H9 (cell line): ENCODE measurements at regions not wholly inside any gene's neighbourhood (a gene's known extent, or its start where the extent isn't known, plus 50 kb on each side); places are given as distances from the start of the nearest gene placed in this dataset.

ENCODE experiments used
- DNase-seq: peaks from one replicate; pipeline ENCODE4 v3.0.0-alpha.2; 2017
- H2AFZ ChIP-seq: one replicate; pipeline ENCODE4 v1.6.1; 2013; ENCODE audit warnings: mild to moderate bottlenecking, low read length, control low read depth, moderate library complexity
- H2AK5ac ChIP-seq: 2 replicates; pipeline ENCODE4 v1.6.1; 2013; ENCODE audit warnings: low read length, control low read depth, mixed read lengths; ENCODE audit not compliant: insufficient read length
- H2BK120ac ChIP-seq: one replicate; pipeline ENCODE4 v1.6.1; 2013; ENCODE audit warnings: low read depth, mild to moderate bottlenecking, low read length, control low read depth, inconsistent platforms; ENCODE audit not compliant: poor library complexity, severe bottlenecking
- H2BK12ac ChIP-seq: 2 replicates; pipeline ENCODE4 v1.6.1; 2013; ENCODE audit warnings: low read length, control low read depth, mixed read lengths, low read depth; ENCODE audit not compliant: insufficient read length
- H2BK15ac ChIP-seq: 2 replicates; pipeline ENCODE4 v1.6.1; 2013; ENCODE audit warnings: low read depth, low read length, control low read depth
- H2BK20ac ChIP-seq: one replicate; pipeline ENCODE4 v1.6.1; 2013; ENCODE audit warnings: low read depth, mild to moderate bottlenecking, low read length, control low read depth, inconsistent platforms; ENCODE audit not compliant: poor library complexity, severe bottlenecking
- H2BK5ac ChIP-seq: 2 replicates; pipeline ENCODE4 v1.6.1; 2013; ENCODE audit warnings: low read length, control low read depth, mixed read lengths; ENCODE audit not compliant: insufficient read length
- H3K14ac ChIP-seq: 2 replicates; pipeline ENCODE4 v1.6.1; 2013; ENCODE audit warnings: low read length, control low read depth; ENCODE audit not compliant: insufficient read depth
- H3K18ac ChIP-seq: 2 replicates; pipeline ENCODE4 v1.6.1; 2013; ENCODE audit warnings: low read depth, mild to moderate bottlenecking, mixed read lengths, low read length, control low read depth; ENCODE audit not compliant: insufficient read length
- H3K23ac ChIP-seq: 2 replicates; pipeline ENCODE4 v1.6.1; 2013; ENCODE audit warnings: low read length, control low read depth, mixed read lengths, low read depth; ENCODE audit not compliant: insufficient read length
- H3K23me2 ChIP-seq: 2 replicates; pipeline ENCODE4 v1.6.1; 2013; ENCODE audit warnings: low read depth, mild to moderate bottlenecking, mixed read lengths, low read length, control low read depth; ENCODE audit not compliant: insufficient read length, poor library complexity, severe bottlenecking
- H3K27ac ChIP-seq: 2 replicates; pipeline ENCODE4 v1.5.1; 2013; ENCODE audit warnings: low read length, control low read depth, mixed read lengths, low read depth; ENCODE audit not compliant: insufficient read length
- H3K27me3 ChIP-seq: 2 replicates; pipeline ENCODE4 v1.6.1; 2013; ENCODE audit warnings: low read length, control low read depth, inconsistent platforms; ENCODE audit not compliant: insufficient read depth
- H3K4ac ChIP-seq: 2 replicates; pipeline ENCODE4 v1.6.1; 2013; ENCODE audit warnings: low read depth, mild to moderate bottlenecking, control low read depth, inconsistent platforms, low read length, moderate library complexity
- H3K4me1 ChIP-seq: 2 replicates; pipeline ENCODE4 v1.6.1; 2013; ENCODE audit warnings: low read length, control low read depth, inconsistent platforms; ENCODE audit not compliant: insufficient read depth
- H3K4me2 ChIP-seq: 2 replicates; pipeline ENCODE4 v1.6.1; 2013; ENCODE audit warnings: low read length, control low read depth, mixed read lengths; ENCODE audit not compliant: insufficient read length, insufficient read depth
- H3K56ac ChIP-seq: 2 replicates; pipeline ENCODE4 v1.6.1; 2013; ENCODE audit warnings: low read depth, mild to moderate bottlenecking, mixed read lengths, low read length, control low read depth; ENCODE audit not compliant: insufficient read length
- H3K79me1 ChIP-seq: 2 replicates; pipeline ENCODE4 v1.6.1; 2013; ENCODE audit warnings: low read depth, mild to moderate bottlenecking, moderate library complexity, low read length, control low read depth, inconsistent platforms; ENCODE audit not compliant: insufficient read depth, poor library complexity, severe bottlenecking
- H3K79me2 ChIP-seq: 2 replicates; pipeline ENCODE4 v1.6.1; 2013; ENCODE audit warnings: low read length, control low read depth, inconsistent platforms; ENCODE audit not compliant: insufficient read depth
- H3K9ac ChIP-seq: 2 replicates; pipeline ENCODE4 v1.6.1; 2013; ENCODE audit warnings: low read length, control low read depth, mixed read lengths; ENCODE audit not compliant: insufficient read length; ENCODE audit errors: extremely low read depth
- H3K9me3 ChIP-seq: one replicate; pipeline ENCODE4 v1.6.1; 2013; ENCODE audit warnings: low read depth, low read length, inconsistent platforms; ENCODE audit not compliant: control insufficient read depth
- H3T11ph ChIP-seq: one replicate; pipeline ENCODE4 v1.6.1; 2013; ENCODE audit warnings: mild to moderate bottlenecking, low read length, control low read depth, inconsistent platforms
- H4K20me1 ChIP-seq: one replicate; pipeline ENCODE4 v1.6.1; 2013; ENCODE audit not compliant: control insufficient read depth, insufficient read length, insufficient read depth
- H4K5ac ChIP-seq: 2 replicates; pipeline ENCODE4 v1.6.1; 2013; ENCODE audit warnings: low read depth, mild to moderate bottlenecking, mixed read lengths, low read length, control low read depth; ENCODE audit not compliant: insufficient read length
- H4K8ac ChIP-seq: replicated peaks from 2 replicates; pipeline ENCODE4 v1.6.1; 2013; ENCODE audit warnings: low read length, control low read depth, mixed read lengths, low read depth; ENCODE audit not compliant: insufficient read length
- H4K91ac ChIP-seq: 2 replicates; pipeline ENCODE4 v1.6.1; 2013; ENCODE audit warnings: low read depth, mild to moderate bottlenecking, moderate library complexity, mixed read lengths, low read length, control low read depth; ENCODE audit not compliant: insufficient read length
- H3K27ac Mint-ChIP-seq, 3 experiments: 2 replicates in 2 of 3; 3 replicates in 1 of 3; pipeline ENCODE4 v1.8.0; 2020 to 2021; ENCODE audit warnings: mixed read lengths in 3 of 3, mild to moderate bottlenecking in 1 of 3, moderate library complexity in 1 of 3
- H3K27me3 Mint-ChIP-seq: 2 replicates; pipeline ENCODE4 v1.8.0; 2021; ENCODE audit warnings: low read depth, mild to moderate bottlenecking, moderate library complexity, mixed read lengths
- H3K36me3 Mint-ChIP-seq, 3 experiments: 2 replicates in 2 of 3; 3 replicates in 1 of 3; pipeline ENCODE4 v1.8.0; 2020 to 2021; ENCODE audit warnings: low read depth in 3 of 3, mixed read lengths in 3 of 3; ENCODE audit not compliant: insufficient read depth in 1 of 3
- H3K4me1 Mint-ChIP-seq, 2 experiments: 2 replicates each; pipeline ENCODE4 v1.8.0; 2020; ENCODE audit warnings: mixed read lengths in 2 of 2
- H3K4me3 Mint-ChIP-seq, 2 experiments: 2 replicates in 1 of 2; 3 replicates in 1 of 2; pipeline ENCODE4 v1.8.0; 2020 to 2021; ENCODE audit warnings: mild to moderate bottlenecking in 2 of 2, mixed read lengths in 2 of 2, moderate library complexity in 1 of 2
- H3K9me3 Mint-ChIP-seq, 2 experiments: 2 replicates in 1 of 2; 3 replicates in 1 of 2; pipeline ENCODE4 v1.8.0; 2020; ENCODE audit warnings: mild to moderate bottlenecking in 2 of 2, mixed read lengths in 2 of 2, moderate library complexity in 1 of 2
- CTCF ChIP-seq: fragments of 200-600 bp; sonication (generic); conservative IDR thresholded peaks from 3 replicates; pipeline ENCODE4 v1.8.0; 2021; ENCODE audit warnings: antibody characterized with exemption, mild to moderate bottlenecking
- WGBS: extraction: QIAGEN DNeasy Blood & Tissue Kit; methylation state at CpG from one replicate; pipeline ENCODE4 v1.1.7; 2013; ENCODE audit warnings: missing lambda C conversion rate, low lambda C conversion rate, mixed read lengths; ENCODE audit not compliant: insufficient read length; ENCODE audit errors: extremely low coverage; 5-methylcytosine and 5-hydroxymethylcytosine counted together

GRCh38 chr2:74738586-74738985, 84.5 kb downstream of the SEMA4F start:
- Histone ChIP-seq H4K8ac (no peak overlapping the region), H2BK15ac (no peak overlapping the region), H2BK20ac (no peak overlapping the region), H4K91ac (no peak overlapping the region), H2BK12ac (no peak overlapping the region), H3K27me3 (no peaks in the 10 kb centered on the region), H3K27ac (no peak overlapping the region), H3K9me3 (no peaks in the 10 kb centered on the region), H3K79me2 (no peaks in the 10 kb centered on the region), H3K4ac (no peak overlapping the region), H3T11ph (no peak overlapping the region), H2BK120ac (no peak overlapping the region), H3K4me1 (peaks cover 12% of the 10 kb centered on the region; the same call in 1 of the 2 replicates), H3K23ac (no peak overlapping the region), H4K5ac (no peak overlapping the region), H3K9ac (no peak overlapping the region), H3K79me1 (no peaks in the 10 kb centered on the region), H2AFZ (no peak overlapping the region), H3K14ac (no peak overlapping the region), H4K20me1 (no peaks in the 10 kb centered on the region), H2BK5ac (no peak overlapping the region), H3K23me2 (no peaks in the 10 kb centered on the region), H3K4me2 (no peak overlapping the region), H2AK5ac (no peak overlapping the region), H3K18ac (no peak overlapping the region), H3K56ac (no peak overlapping the region)
- H3K36me3 Mint-ChIP-seq: peaks cover 11 to 14% (median 12%) of the 10 kb centered on the region in 3 experiments
- H3K4me1 Mint-ChIP-seq: peaks cover 41 to 46% of the 10 kb centered on the region in 2 experiments
- TF ChIP-seq CTCF: no peak
- WGBS: no CpG with 5 or more reads among the region's 6 CpGs
- H3K9me3 Mint-ChIP-seq: peaks cover 13 to 15% of the 10 kb centered on the region in 2 experiments
- no peaks in the 10 kb centered on the region; the same call in 1 of the 2 replicates for H3K27me3 Mint-ChIP-seq
- DNase-seq: no peak
- H3K4me3 Mint-ChIP-seq: no peak overlapping the region
- H3K27ac Mint-ChIP-seq: no peak overlapping the region
